Right lobe of liver (tissue), 6 donors: ENCODE measurements at regions not wholly inside any gene's neighbourhood (a gene's known extent, or its start where the extent isn't known, plus 50 kb on each side); places are given as distances from the start of the nearest gene placed in this dataset.

Source experiments
- ATAC-seq, 4 donors: fragments of 200-7000 bp; cut with Tn5 transposase; one replicate each; pipeline ENCODE4 v1.9.1; 2020; ENCODE audit warnings: mild to moderate bottlenecking in 4 of 4, moderate library complexity in 4 of 4
- DNase-seq, 3 donors: peaks; one replicate each; pipeline ENCODE4 v3.0.0-alpha.2; 2020
- H3K27ac ChIP-seq, 3 donors: fragments of 200-600 bp; one replicate each; pipeline ENCODE4 v1.8.0; 2022
- H3K27me3 ChIP-seq, 2 donors: fragments of 200-600 bp; one replicate each; pipeline ENCODE4 v1.8.0; 2022
- H3K36me3 ChIP-seq, 4 donors: fragments of 200-600 bp; sonication (generic) in 1 of 4; one replicate each; pipeline versions ENCODE4 v1.5.1 to v1.8.0; 2017 to 2022; ENCODE audit warnings: control low read depth in 1 of 4
- H3K4me1 ChIP-seq, 4 donors: fragments of 200-600 bp; sonication (generic) in 1 of 4; one replicate each; pipeline versions ENCODE4 v1.5.1 to v1.8.0; 2017 to 2022; ENCODE audit warnings: control low read depth in 1 of 4
- H3K4me3 ChIP-seq, 3 donors: fragments of 200-600 bp; one replicate each; pipeline ENCODE4 v1.8.0; 2022
- H3K9me3 ChIP-seq, 4 donors: fragments of 200-600 bp; sonication (generic) in 1 of 4; one replicate each; pipeline versions ENCODE4 v1.5.1 to v1.8.0; 2017 to 2022; ENCODE audit warnings: control low read depth in 1 of 4
- POLR2A ChIP-seq: fragments of 450-650 bp; IDR thresholded peaks from one replicate; pipeline ENCODE4 v1.6.1; 2017; ENCODE audit warnings: antibody characterized with exemption, mild to moderate bottlenecking
- whole genome bisulfite sequencing: methylation state at CpG from one replicate; pipeline ENCODE4 v1.1.6; 2018; ENCODE audit warnings: low coverage, low lambda C conversion rate; ENCODE audit not compliant: insufficient coverage; ENCODE audit errors: missing lambda C conversion rate; 5-methylcytosine and 5-hydroxymethylcytosine counted together
- intact Hi-C, 2 donors: fragments of 100-400 bp; cut with DNase I; formaldehyde crosslinking; loops; one replicate each; pipeline versions ENCODE4 v1.11.2 to v1.14.1; 2022
- TF ChIP-seq, protein P1 (sequence below), 4 donors: fragments of 200-600 bp in 3 of 4; fragments of 450-650 bp in 1 of 4; IDR thresholded peaks; one replicate each; pipeline versions ENCODE4 v1.5.1 to v1.8.0; 2016 to 2022; ENCODE audit warnings: antibody characterized with exemption in 4 of 4, mild to moderate bottlenecking in 2 of 4
- donor health status: DM: no; HTN: yes; CAD: no.
- donor health status: DM: no; HTN: no; CAD: no.
- donor health status: DM: no; HTN: no; CAD: no.
- donor health status: DM: no; HTN: yes; CAD: no.
- donor health status: DM: no; HTN: yes; CAD: no.

DNA sequence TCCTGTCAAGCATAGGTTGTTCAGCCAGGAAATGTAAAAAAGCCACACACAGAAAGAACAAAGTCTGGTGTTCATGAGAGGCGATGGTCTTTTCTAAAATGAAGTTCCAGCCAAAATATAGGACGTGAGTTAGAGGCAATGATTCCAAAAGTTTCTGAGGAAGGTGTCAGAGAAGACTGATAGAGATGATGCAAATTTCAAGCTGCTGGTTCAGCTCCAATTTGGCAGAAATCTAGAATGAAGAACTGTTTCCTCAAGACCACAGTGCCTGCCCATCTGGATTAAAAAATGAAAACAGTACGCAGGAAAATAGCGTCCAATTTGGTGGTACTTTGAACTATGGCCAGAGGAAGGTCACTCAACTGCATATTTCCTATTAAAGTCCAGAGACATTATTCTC is 672.9 kb downstream of the SQOR start:
- H3K9me3 ChIP-seq: no peaks in the 10 kb centered on the region
- intact Hi-C loops: no loop called here
- no peak overlapping the region for H3K4me3 ChIP-seq
- DNase-seq: no peak
- TF ChIP-seq, protein P1, sequence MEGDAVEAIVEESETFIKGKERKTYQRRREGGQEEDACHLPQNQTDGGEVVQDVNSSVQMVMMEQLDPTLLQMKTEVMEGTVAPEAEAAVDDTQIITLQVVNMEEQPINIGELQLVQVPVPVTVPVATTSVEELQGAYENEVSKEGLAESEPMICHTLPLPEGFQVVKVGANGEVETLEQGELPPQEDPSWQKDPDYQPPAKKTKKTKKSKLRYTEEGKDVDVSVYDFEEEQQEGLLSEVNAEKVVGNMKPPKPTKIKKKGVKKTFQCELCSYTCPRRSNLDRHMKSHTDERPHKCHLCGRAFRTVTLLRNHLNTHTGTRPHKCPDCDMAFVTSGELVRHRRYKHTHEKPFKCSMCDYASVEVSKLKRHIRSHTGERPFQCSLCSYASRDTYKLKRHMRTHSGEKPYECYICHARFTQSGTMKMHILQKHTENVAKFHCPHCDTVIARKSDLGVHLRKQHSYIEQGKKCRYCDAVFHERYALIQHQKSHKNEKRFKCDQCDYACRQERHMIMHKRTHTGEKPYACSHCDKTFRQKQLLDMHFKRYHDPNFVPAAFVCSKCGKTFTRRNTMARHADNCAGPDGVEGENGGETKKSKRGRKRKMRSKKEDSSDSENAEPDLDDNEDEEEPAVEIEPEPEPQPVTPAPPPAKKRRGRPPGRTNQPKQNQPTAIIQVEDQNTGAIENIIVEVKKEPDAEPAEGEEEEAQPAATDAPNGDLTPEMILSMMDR (IDR thresholded peaks at IDR 0.05): no peak
- no peak for TF ChIP-seq POLR2A
- 31% methylated on average over 4 of the region's 4 CpGs for WGBS
- ATAC-seq: no peak
- no peaks in the 10 kb centered on the region for H3K4me1 ChIP-seq
- H3K27ac ChIP-seq: no peak overlapping the region
- no peaks in the 10 kb centered on the region for H3K27me3 ChIP-seq
- H3K36me3 ChIP-seq: no peaks in the 10 kb centered on the region

DNA sequence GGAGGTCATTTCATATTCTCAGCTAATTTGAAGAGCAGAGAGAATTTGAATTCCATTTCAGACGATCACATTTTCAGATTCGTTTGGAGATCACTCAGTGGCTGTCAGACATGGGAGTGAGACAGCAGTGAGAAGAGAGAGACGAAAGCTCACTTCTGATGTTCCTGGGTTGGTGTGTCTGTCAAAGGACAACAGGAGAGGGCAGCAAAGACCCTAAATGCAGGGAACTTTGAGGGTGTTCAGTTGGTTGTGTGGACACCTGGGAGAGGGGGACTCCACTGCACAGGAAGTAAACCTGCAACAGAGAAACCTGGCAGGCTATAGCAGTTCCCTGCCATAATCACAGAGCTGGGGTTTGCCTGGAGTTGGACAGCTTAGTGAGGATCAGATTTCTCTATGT is 675.1 kb downstream of the SQOR start:
- WGBS: 37% methylated on average over 3 of the region's 3 CpGs
- no peak for ATAC-seq
- intact Hi-C loops: no loop called here

DNA sequence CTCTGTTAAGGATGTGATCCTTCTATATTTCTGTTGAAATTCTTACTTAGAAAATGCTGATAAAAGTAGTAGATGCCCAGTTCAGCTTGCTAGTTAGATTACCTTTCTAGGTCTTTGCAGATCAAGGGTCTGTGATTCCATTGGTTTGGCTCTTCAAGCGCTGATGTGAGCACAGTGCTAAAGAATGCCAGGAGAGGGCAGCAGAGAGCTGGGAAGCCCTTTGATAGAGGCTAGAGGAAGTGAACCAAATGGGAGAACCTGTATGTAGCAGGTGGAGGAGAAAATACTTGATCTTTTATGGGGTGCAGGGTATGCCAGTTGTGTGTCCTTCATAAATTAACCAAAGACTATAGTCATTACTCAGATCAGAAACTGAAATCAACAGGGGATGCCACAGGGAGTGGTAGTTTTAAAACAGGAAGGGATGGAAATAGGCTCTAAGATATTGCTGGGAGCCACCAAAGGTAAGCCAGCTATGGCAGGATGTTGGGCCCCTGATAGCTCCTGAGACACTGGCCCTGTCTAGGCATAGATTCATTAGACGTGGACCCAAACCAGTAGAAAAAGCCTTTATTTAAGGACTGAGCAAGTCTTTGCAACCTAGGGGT is 677.4 kb downstream of the SQOR start:
- H3K27me3 ChIP-seq: no peaks in the 10 kb centered on the region
- H3K27ac ChIP-seq: no peak overlapping the region
- intact Hi-C loops: no loop called here
- peak; percentile 46 to 70 (median 62) for DNase-seq
- H3K4me1 ChIP-seq: no peaks in the 10 kb centered on the region
- WGBS: 4% methylated on average over 2 of the region's 2 CpGs
- TF ChIP-seq, protein P1 (IDR thresholded peaks at IDR 0.05): peak; percentile 80 to 94 (median 88)
- no peak for TF ChIP-seq POLR2A
- no peaks in the 10 kb centered on the region for H3K9me3 ChIP-seq
- no peak overlapping the region for H3K4me3 ChIP-seq
- no peaks in the 10 kb centered on the region for H3K36me3 ChIP-seq
- ATAC-seq: peak; percentile 93 to 98 (median 95)

More for the DNA sequence above, 675.1 kb downstream of the SQOR start:
- TF ChIP-seq, protein P1 (IDR thresholded peaks at IDR 0.05): no peak
- Histone ChIP-seq H3K36me3 (no peaks in the 10 kb centered on the region), H3K9me3 (no peaks in the 10 kb centered on the region), H3K27ac (no peak overlapping the region), H3K4me1 (no peaks in the 10 kb centered on the region), H3K4me3 (no peak overlapping the region), H3K27me3 (no peaks in the 10 kb centered on the region)
- no peak for DNase-seq

DNA sequence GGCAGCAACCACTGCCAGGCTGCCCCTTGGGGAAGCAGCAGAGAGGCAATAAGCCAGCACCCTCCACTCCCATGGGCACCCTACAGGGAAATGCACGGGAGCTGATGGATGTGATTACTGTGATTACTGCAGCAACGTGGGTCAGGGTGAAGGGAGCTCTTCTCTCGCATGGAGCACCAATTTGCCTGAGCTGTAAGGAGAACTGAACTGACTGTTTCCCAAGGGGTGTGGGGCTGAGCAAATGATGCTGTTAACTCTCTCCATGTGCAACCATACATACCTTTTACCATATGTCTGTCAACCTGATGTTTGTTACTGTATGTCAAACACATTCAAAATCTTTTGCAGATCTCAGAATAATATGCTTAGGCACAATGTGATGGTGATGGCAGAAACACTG is 680.6 kb downstream of the SQOR start:
- DNase-seq (no peak), ATAC-seq (no peak)
- Histone ChIP-seq H3K27ac (no peak overlapping the region), H3K4me1 (no peaks in the 10 kb centered on the region), H3K36me3 (no peaks in the 10 kb centered on the region), H3K27me3 (no peaks in the 10 kb centered on the region), H3K4me3 (no peak overlapping the region), H3K9me3 (no peaks in the 10 kb centered on the region)
- WGBS: 27% methylated on average over 3 of the region's 3 CpGs
- TF ChIP-seq, protein P1 (IDR thresholded peaks at IDR 0.05): no peak
- TF ChIP-seq POLR2A: no peak
- intact Hi-C loops: no loop called here

DNA sequence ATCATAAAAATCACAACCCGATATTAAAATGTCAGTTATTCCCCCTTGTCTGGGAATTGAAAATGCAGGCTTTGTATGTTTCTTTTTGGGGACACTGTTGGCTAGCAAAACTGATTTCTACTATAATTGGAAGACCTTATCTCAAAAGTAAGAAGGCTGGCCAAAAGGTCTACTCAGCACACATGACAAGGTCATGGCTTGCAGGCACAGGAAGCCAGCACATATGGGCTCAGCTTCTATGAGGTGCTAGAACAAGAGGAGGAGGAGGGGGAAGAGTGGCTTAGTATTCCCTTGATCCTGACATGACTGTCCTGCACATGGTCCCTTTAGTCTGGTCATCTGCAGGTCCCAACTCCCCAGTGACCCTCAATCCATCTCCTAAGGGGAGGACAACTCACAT is 681.2 kb downstream of the SQOR start:
- intact Hi-C loops: no loop called here
- 41% methylated on average over 1 of the region's 1 CpG for WGBS

More for the DNA sequence above, 681.2 kb downstream of the SQOR start:
- Histone ChIP-seq H3K9me3 (no peaks in the 10 kb centered on the region), H3K4me1 (no peaks in the 10 kb centered on the region), H3K27ac (no peak overlapping the region), H3K27me3 (no peaks in the 10 kb centered on the region), H3K4me3 (no peak overlapping the region), H3K36me3 (no peaks in the 10 kb centered on the region)
- TF ChIP-seq, protein P1 (IDR thresholded peaks at IDR 0.05): no peak
- no peak for TF ChIP-seq POLR2A
- ATAC-seq (no peak), DNase-seq (no peak)
